GM12878 (cell line): ENCODE measurements at regions not wholly inside any gene's neighbourhood (a gene's known extent, or its start where the extent isn't known, plus 50 kb on each side); places are given as distances from the start of the nearest gene placed in this dataset.

Source experiments
- ATAC-seq: fragments of 200-7000 bp; cut with Tn5 transposase; 3 replicates; pipeline ENCODE4 v1.9.1; 2020; ENCODE audit warnings: mild to moderate bottlenecking, moderate library complexity
- BruUV-seq: library from RNA; stranded (reverse); fragments of 400-500 nt; replicated peaks from 2 replicates; lab custom pipeline; 2021; lab: Mats Ljungman, UMichigan
- CTCF ChIA-PET: fragments of 300-600 bp; sonication (Branson Sonifier 250); formaldehyde crosslinking; extraction: SDS; loops from one replicate; lab custom pipeline; 2021; ENCODE audit warnings: inconsistent platforms; lab: Yijun Ruan, JAX
- POLR2A ChIA-PET: fragments of 350-600 bp; formaldehyde crosslinking; extraction: SDS; loops from one replicate; lab custom pipeline; 2021; ENCODE audit warnings: inconsistent platforms; lab: Charles Lee
- RAD21 ChIA-PET: fragments of 300-600 bp; sonication (Branson Sonifier 250); formaldehyde crosslinking; loops from one replicate; lab custom pipeline; 2023; ENCODE audit warnings: antibody characterized with exemption; ENCODE audit not compliant: unreplicated experiment; lab: Charles Lee
- SMC1A ChIA-PET: fragments of 300-600 bp; sonication (Branson Sonifier 250); formaldehyde crosslinking; loops from one replicate; lab custom pipeline; 2023; ENCODE audit not compliant: unreplicated experiment, uncharacterized antibody; lab: Charles Lee
- DNase-seq: peaks from one replicate; pipeline ENCODE4 v3.0.0-alpha.2; 2011; ENCODE audit warnings: low read depth, low spot score
- FAIRE-seq: peaks from 3 replicates; lab custom pipeline; 2011; peaks lifted over from hg19 to GRCh38; lab: Jason Lieb, UNC
- H2AFZ ChIP-seq: 2 replicates; pipeline ENCODE4 v1.6.0; 2011; ENCODE audit warnings: low read depth, low read length, control low read depth; ENCODE audit not compliant: control insufficient read depth
- H3K27ac ChIP-seq: 2 replicates; pipeline ENCODE4 v1.5.1; 2011; ENCODE audit warnings: control low read depth; ENCODE audit not compliant: control insufficient read depth, insufficient read depth
- H3K27me3 ChIP-seq, 2 experiments: replicated peaks in 1 of 2; 2 replicates each; pipeline versions ENCODE4 v1.6.0 to v1.6.1; 2011; ENCODE audit warnings: low read length in 1 of 2; ENCODE audit not compliant: control insufficient read depth in 2 of 2, insufficient read depth in 2 of 2
- H3K36me3 ChIP-seq, 2 experiments: 2 replicates each; pipeline ENCODE4 v1.5.1; 2011; ENCODE audit warnings: low read length in 1 of 2; ENCODE audit not compliant: control insufficient read depth in 2 of 2, insufficient read depth in 2 of 2
- H3K4me1 ChIP-seq: 2 replicates; pipeline ENCODE4 v1.6.1; 2011; ENCODE audit warnings: mild to moderate bottlenecking, low read length, moderate library complexity, mixed read lengths; ENCODE audit not compliant: control insufficient read depth, insufficient read depth
- H3K4me2 ChIP-seq: 2 replicates; pipeline ENCODE4 v1.6.0; 2011; ENCODE audit warnings: control low read depth; ENCODE audit not compliant: control insufficient read depth, insufficient read depth
- H3K4me3 ChIP-seq: fragments of 200-600 bp; sonication (generic); 2 replicates; pipeline ENCODE4 v1.5.1; 2016
- H3K79me2 ChIP-seq: 2 replicates; pipeline ENCODE4 v1.6.0; 2011; ENCODE audit warnings: low read length; ENCODE audit not compliant: control insufficient read depth, insufficient read depth
- H3K9ac ChIP-seq: 2 replicates; pipeline ENCODE4 v1.8.0; 2011; ENCODE audit warnings: low read length, control low read depth, mixed read lengths; ENCODE audit not compliant: control insufficient read depth, insufficient read depth
- H3K9me3 ChIP-seq: replicated peaks from 3 replicates; pipeline ENCODE4 v1.5.1; 2011; ENCODE audit warnings: mild to moderate bottlenecking, low read length; ENCODE audit not compliant: control insufficient read depth, insufficient read depth
- H4K20me1 ChIP-seq: 2 replicates; pipeline ENCODE4 v1.6.0; 2011; ENCODE audit not compliant: control insufficient read depth, insufficient read depth
- BRCA1 ChIP-seq: IDR thresholded peaks from 2 replicates; pipeline ENCODE4 v1.6.1; 2011; ENCODE audit warnings: low read depth, low read length, improper control_type of control experiment
- CHD4 ChIP-seq: fragments of 200-600 bp; sonication (generic); IDR thresholded peaks from 2 replicates; pipeline ENCODE4 v1.6.1; 2016; ENCODE audit warnings: mild to moderate bottlenecking
- SREBF2 ChIP-seq: IDR thresholded peaks from 2 replicates; pipeline ENCODE4 v1.6.1; 2012; ENCODE audit warnings: mild to moderate bottlenecking, low read length
- TCF7 ChIP-seq: IDR thresholded peaks from 2 replicates; pipeline ENCODE4 v1.6.1; 2014; ENCODE audit warnings: antibody characterized with exemption, borderline replicate concordance
- YY1 ChIP-seq: IDR thresholded peaks from 2 replicates; pipeline ENCODE4 v1.6.1; 2011; ENCODE audit warnings: low read depth, mild to moderate bottlenecking, low read length
- ZSCAN29 ChIP-seq: fragments of 450-650 bp; IDR thresholded peaks from 2 replicates; pipeline ENCODE4 v1.6.1; 2017; ENCODE audit warnings: mild to moderate bottlenecking, moderate library complexity
- WGBS: methylation state at CpG from one replicate; pipeline ENCODE4 v1.1.6; 2016; ENCODE audit warnings: low lambda C conversion rate; ENCODE audit not compliant: insufficient replicate concordance, insufficient coverage; ENCODE audit errors: missing lambda C conversion rate; 5-methylcytosine and 5-hydroxymethylcytosine counted together
- in situ Hi-C: fragments of 300-500 bp; cut with MboI; formaldehyde crosslinking; loops from 9 replicates; pipeline ENCODE4 v1.14.3; 2018; ENCODE audit warnings: mixed read lengths
- intact Hi-C: fragments of 100-400 bp; cut with micrococcal nuclease; formaldehyde crosslinking; loops from one replicate; pipeline ENCODE4 v1.14.2; 2022; ENCODE audit not compliant: unreplicated experiment
- TF ChIP-seq, protein P1 (sequence below): fragments of 450-650 bp; IDR thresholded peaks from 2 replicates; pipeline ENCODE4 v1.6.1; 2017; ENCODE audit warnings: mild to moderate bottlenecking, moderate library complexity

DNA sequence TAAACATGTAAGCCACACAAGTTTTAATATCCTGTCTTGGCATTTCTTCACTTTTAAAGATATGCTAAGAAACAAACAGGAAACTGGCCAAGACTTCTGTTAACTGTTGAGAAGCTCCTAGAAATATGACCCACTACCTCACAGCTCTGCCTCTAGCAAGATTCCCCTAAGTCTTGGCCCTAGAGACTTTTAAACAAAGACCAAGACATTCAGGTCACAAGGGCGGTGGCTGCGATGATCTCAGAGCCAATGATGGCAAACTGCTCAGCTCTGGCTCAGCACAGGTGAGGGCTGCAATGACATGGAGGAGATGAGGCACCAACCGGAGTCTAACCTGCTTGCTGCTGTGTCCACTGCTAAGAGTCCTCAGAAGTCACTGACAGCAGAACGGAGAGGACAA, 114.8 kb downstream of the SUCLA2 start:
- Histone ChIP-seq H2AFZ (no peak overlapping the region), H3K9me3 (no peaks in the 10 kb centered on the region)
- TF ChIP-seq CHD4 = no peak
- no peak for TF ChIP-seq TCF7
- no peak for TF ChIP-seq ZSCAN29
- no peak for TF ChIP-seq YY1
- TF ChIP-seq SREBF2 = no peak
- no peak for TF ChIP-seq BRCA1
- TF ChIP-seq, protein P1, sequence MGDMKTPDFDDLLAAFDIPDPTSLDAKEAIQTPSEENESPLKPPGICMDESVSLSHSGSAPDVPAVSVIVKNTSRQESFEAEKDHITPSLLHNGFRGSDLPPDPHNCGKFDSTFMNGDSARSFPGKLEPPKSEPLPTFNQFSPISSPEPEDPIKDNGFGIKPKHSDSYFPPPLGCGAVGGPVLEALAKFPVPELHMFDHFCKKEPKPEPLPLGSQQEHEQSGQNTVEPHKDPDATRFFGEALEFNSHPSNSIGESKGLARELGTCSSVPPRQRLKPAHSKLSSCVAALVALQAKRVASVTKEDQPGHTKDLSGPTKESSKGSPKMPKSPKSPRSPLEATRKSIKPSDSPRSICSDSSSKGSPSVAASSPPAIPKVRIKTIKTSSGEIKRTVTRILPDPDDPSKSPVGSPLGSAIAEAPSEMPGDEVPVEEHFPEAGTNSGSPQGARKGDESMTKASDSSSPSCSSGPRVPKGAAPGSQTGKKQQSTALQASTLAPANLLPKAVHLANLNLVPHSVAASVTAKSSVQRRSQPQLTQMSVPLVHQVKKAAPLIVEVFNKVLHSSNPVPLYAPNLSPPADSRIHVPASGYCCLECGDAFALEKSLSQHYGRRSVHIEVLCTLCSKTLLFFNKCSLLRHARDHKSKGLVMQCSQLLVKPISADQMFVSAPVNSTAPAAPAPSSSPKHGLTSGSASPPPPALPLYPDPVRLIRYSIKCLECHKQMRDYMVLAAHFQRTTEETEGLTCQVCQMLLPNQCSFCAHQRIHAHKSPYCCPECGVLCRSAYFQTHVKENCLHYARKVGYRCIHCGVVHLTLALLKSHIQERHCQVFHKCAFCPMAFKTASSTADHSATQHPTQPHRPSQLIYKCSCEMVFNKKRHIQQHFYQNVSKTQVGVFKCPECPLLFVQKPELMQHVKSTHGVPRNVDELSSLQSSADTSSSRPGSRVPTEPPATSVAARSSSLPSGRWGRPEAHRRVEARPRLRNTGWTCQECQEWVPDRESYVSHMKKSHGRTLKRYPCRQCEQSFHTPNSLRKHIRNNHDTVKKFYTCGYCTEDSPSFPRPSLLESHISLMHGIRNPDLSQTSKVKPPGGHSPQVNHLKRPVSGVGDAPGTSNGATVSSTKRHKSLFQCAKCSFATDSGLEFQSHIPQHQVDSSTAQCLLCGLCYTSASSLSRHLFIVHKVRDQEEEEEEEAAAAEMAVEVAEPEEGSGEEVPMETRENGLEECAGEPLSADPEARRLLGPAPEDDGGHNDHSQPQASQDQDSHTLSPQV = no peak
- TF ChIP-seq, all 136 proteins: peak for 0
- Histone ChIP-seq H3K27me3 (no peaks in the 10 kb centered on the region), H3K79me2 (no peaks in the 10 kb centered on the region), H3K27ac (no peak overlapping the region), H4K20me1 (no peaks in the 10 kb centered on the region), H3K4me3 (no peak overlapping the region), H3K36me3 (no peaks in the 10 kb centered on the region), H3K4me1 (no peaks in the 10 kb centered on the region), H3K4me2 (no peak overlapping the region), H3K9ac (no peak overlapping the region)
- RAD21 ChIA-PET = no interaction called here
- POLR2A ChIA-PET = no interaction called here
- SMC1A ChIA-PET = no interaction called here
- WGBS = 88% methylated on average over 4 of the region's 4 CpGs
- FAIRE-seq = no peak
- intact Hi-C loops = no loop called here
- BruUV-seq = no TSS peak
- in situ Hi-C loops = no loop called here
- no peak for ATAC-seq
- CTCF ChIA-PET = no interaction called here
- DNase-seq = no peak
